ENCODE measurements at regions not wholly inside any gene's neighbourhood (a gene's known extent, or its start where the extent isn't known, plus 50 kb on each side); places are given as distances from the start of the nearest gene placed in this dataset.

GRCh38 chr7:27423290-27423689 is 180.7 kb downstream of the EVX1 start:
- intact Hi-C loops (cut with DNase I): no loop called here
- Histone ChIP-seq H3K36me3 (no peaks in the 10 kb centered on the region), H3K4me3 (no peak overlapping the region), H3K4me1 (replicated peaks) (no peaks in the 10 kb centered on the region), H3K27ac (peak overlapping the region in 1 of 2 donors; percentile 36), H3K27me3 (replicated peaks; ENCODE audit: insufficient read depth) (no peaks in the 10 kb centered on the region), H3K9me3 (no peaks in the 10 kb centered on the region)
- peak; percentile 85 for DNase-seq (ENCODE audit: low spot score)
- TF ChIP-seq CTCF (IDR thresholded peaks at IDR 0.05) (no peak), POLR2A (IDR thresholded peaks at IDR 0.05) (no peak), POLR2AphosphoS5 (IDR thresholded peaks at IDR 0.05) (peak; percentile 76)
- WGBS: 46% methylated on average over 8 of the region's 8 CpGs

GRCh38 chr7:27423821-27424220 is 181.2 kb downstream of the EVX1 start:
- Histone ChIP-seq H3K4me1 (replicated peaks) (no peaks in the 10 kb centered on the region), H3K9me3 (no peaks in the 10 kb centered on the region), H3K4me3 (no peak overlapping the region), H3K27me3 (replicated peaks; ENCODE audit: insufficient read depth) (no peaks in the 10 kb centered on the region), H3K36me3 (no peaks in the 10 kb centered on the region), H3K27ac (peak overlapping the region in 1 of 2 donors; percentile 45)
- TF ChIP-seq POLR2A (IDR thresholded peaks at IDR 0.05) (no peak), CTCF (IDR thresholded peaks at IDR 0.05) (no peak), POLR2AphosphoS5 (IDR thresholded peaks at IDR 0.05) (no peak)
- intact Hi-C loops (cut with DNase I): no loop called here
- no peak for DNase-seq (ENCODE audit: low spot score)
- WGBS: 91% methylated on average over 10 of the region's 10 CpGs

- no peak for TF ChIP-seq POLR2A (IDR thresholded peaks at IDR 0.05)
- no peak for TF ChIP-seq CTCF (IDR thresholded peaks at IDR 0.05)
- no peak for TF ChIP-seq POLR2AphosphoS5 (IDR thresholded peaks at IDR 0.05)
- no peaks in the 10 kb centered on the region for H3K9me3 ChIP-seq
- intact Hi-C loops (cut with DNase I): no loop called here
- H3K36me3 ChIP-seq: no peaks in the 10 kb centered on the region
- peak overlapping the region in 1 of 2 donors; percentile 45 for H3K27ac ChIP-seq
- H3K4me3 ChIP-seq: no peak overlapping the region
- WGBS: 26% methylated on average over 3 of the region's 3 CpGs
- DNase-seq (ENCODE audit: low spot score): peak; percentile 54
- no peaks in the 10 kb centered on the region for H3K4me1 ChIP-seq (replicated peaks)
- no peaks in the 10 kb centered on the region for H3K27me3 ChIP-seq (replicated peaks; ENCODE audit: insufficient read depth)
Measured at GRCh38 chr7:27424231-27424630, 181.6 kb downstream of the EVX1 start.

GRCh38 chr7:27424749-27425148 is 182.1 kb downstream of the EVX1 start:
- Histone ChIP-seq H3K4me3 (no peak overlapping the region), H3K27ac (peak overlapping the region in 1 of 2 donors; percentile 45), H3K36me3 (no peaks in the 10 kb centered on the region), H3K4me1 (replicated peaks) (no peaks in the 10 kb centered on the region), H3K27me3 (replicated peaks; ENCODE audit: insufficient read depth) (no peaks in the 10 kb centered on the region), H3K9me3 (no peaks in the 10 kb centered on the region)
- intact Hi-C loops (cut with DNase I): no loop called here
- TF ChIP-seq POLR2A (IDR thresholded peaks at IDR 0.05) (no peak), POLR2AphosphoS5 (IDR thresholded peaks at IDR 0.05) (no peak), CTCF (IDR thresholded peaks at IDR 0.05) (no peak)
- WGBS: 38% methylated on average over 4 of the region's 4 CpGs
- DNase-seq (ENCODE audit: low spot score): no peak

- H3K27me3 ChIP-seq (replicated peaks; ENCODE audit: insufficient read depth): no peaks in the 10 kb centered on the region
- DNase-seq (ENCODE audit: low spot score): no peak
- no peaks in the 10 kb centered on the region for H3K9me3 ChIP-seq
- H3K4me1 ChIP-seq (replicated peaks): no peaks in the 10 kb centered on the region
- H3K27ac ChIP-seq: no peak overlapping the region
- no peak overlapping the region for H3K4me3 ChIP-seq
- intact Hi-C loops (cut with DNase I): no loop called here
- 95% methylated on average over 4 of the region's 4 CpGs for WGBS
- TF ChIP-seq CTCF (IDR thresholded peaks at IDR 0.05): no peak
- TF ChIP-seq POLR2A (IDR thresholded peaks at IDR 0.05): no peak
- no peak for TF ChIP-seq POLR2AphosphoS5 (IDR thresholded peaks at IDR 0.05)
- no peaks in the 10 kb centered on the region for H3K36me3 ChIP-seq
Measured at GRCh38 chr7:27427416-27427815, 184.8 kb downstream of the EVX1 start.
